MCF 10A (cell line): ENCODE measurements at regions not wholly inside any gene's neighbourhood (a gene's known extent, or its start where the extent isn't known, plus 50 kb on each side); places are given as distances from the start of the nearest gene placed in this dataset.

Experiments used
- BruUV-seq: library from RNA; stranded (reverse); fragments of 400-500 nt; replicated peaks from 2 replicates; lab custom pipeline; 2021; lab: Mats Ljungman, UMichigan
- CTCF ChIA-PET: fragments of 300-600 bp; sonication (Branson Sonifier 250); formaldehyde crosslinking; extraction: SDS; loops from one replicate; lab custom pipeline; 2021; ENCODE audit warnings: antibody characterized with exemption, inconsistent platforms; lab: Yijun Ruan, JAX
- POLR2A ChIA-PET: fragments of 300-600, 350-650 bp; sonication (Branson Sonifier 250); formaldehyde crosslinking; extraction: SDS; loops from one replicate; lab custom pipeline; 2020; ENCODE audit warnings: antibody characterized with exemption, inconsistent platforms; lab: Yijun Ruan, JAX
- DNase-seq: peaks from one replicate; pipeline ENCODE4 v3.0.0-alpha.2; 2018; ENCODE audit not compliant: unreplicated experiment
- H3K27ac Mint-ChIP-seq: one replicate; pipeline ENCODE4 v1.8.0; 2022; ENCODE audit warnings: mild to moderate bottlenecking, low read depth, mixed read lengths; ENCODE audit not compliant: unreplicated experiment
- H3K27me3 Mint-ChIP-seq: one replicate; pipeline ENCODE4 v1.8.0; 2022; ENCODE audit warnings: mixed read lengths; ENCODE audit not compliant: insufficient read depth, unreplicated experiment
- H3K36me3 Mint-ChIP-seq: one replicate; pipeline ENCODE4 v1.8.0; 2022; ENCODE audit warnings: mild to moderate bottlenecking, moderate library complexity, mixed read lengths; ENCODE audit not compliant: insufficient read depth, unreplicated experiment
- H3K4me1 Mint-ChIP-seq: one replicate; pipeline ENCODE4 v1.8.0; 2022; ENCODE audit warnings: mixed read lengths; ENCODE audit not compliant: insufficient read depth, unreplicated experiment
- H3K4me3 Mint-ChIP-seq: one replicate; pipeline ENCODE4 v1.8.0; 2022; ENCODE audit warnings: mild to moderate bottlenecking, moderate library complexity, mixed read lengths; ENCODE audit not compliant: unreplicated experiment
- H3K9me3 Mint-ChIP-seq: one replicate; pipeline ENCODE4 v1.8.0; 2022; ENCODE audit warnings: mixed read lengths; ENCODE audit not compliant: unreplicated experiment
- intact Hi-C: fragments of 100-400 bp; cut with micrococcal nuclease; formaldehyde crosslinking; loops from 2 replicates; pipeline ENCODE4 v1.14.1; 2022
- TF ChIP-seq, protein P1 (sequence below): fragments of 200-600 bp; IDR thresholded peaks from one replicate; pipeline ENCODE4 v1.8.0; 2022; ENCODE audit warnings: antibody characterized with exemption, mild to moderate bottlenecking; ENCODE audit not compliant: unreplicated experiment

DNA sequence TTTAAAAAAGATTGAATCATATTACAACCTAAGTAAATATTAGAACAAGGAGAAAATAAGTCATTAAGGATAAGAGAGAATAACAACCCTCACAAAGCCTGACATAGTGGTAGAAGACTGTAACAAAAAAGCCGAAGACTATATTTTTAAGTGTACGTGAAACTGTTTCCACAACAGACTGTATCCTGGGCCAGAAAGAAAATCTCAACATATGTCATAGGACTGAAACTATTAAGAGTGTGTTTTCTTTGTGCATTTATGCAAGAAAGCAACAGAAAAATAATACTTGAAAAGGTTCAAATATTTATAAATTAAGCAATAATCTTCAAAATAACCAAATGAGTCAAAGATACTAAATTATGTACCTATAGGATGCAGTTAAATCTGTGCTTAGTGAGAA is 309.8 kb downstream of the CASP12 start:
- no peaks in the 10 kb centered on the region for H3K36me3 Mint-ChIP-seq
- no peak for DNase-seq
- no peak overlapping the region for H3K4me3 Mint-ChIP-seq
- H3K27ac Mint-ChIP-seq, result no peak overlapping the region
- no peaks in the 10 kb centered on the region for H3K4me1 Mint-ChIP-seq
- ChIA-PET CTCF (no interaction called here), POLR2A (no interaction called here)
- H3K27me3 Mint-ChIP-seq, result no peaks in the 10 kb centered on the region
- H3K9me3 Mint-ChIP-seq, result no peaks in the 10 kb centered on the region
- TF ChIP-seq, protein P1, sequence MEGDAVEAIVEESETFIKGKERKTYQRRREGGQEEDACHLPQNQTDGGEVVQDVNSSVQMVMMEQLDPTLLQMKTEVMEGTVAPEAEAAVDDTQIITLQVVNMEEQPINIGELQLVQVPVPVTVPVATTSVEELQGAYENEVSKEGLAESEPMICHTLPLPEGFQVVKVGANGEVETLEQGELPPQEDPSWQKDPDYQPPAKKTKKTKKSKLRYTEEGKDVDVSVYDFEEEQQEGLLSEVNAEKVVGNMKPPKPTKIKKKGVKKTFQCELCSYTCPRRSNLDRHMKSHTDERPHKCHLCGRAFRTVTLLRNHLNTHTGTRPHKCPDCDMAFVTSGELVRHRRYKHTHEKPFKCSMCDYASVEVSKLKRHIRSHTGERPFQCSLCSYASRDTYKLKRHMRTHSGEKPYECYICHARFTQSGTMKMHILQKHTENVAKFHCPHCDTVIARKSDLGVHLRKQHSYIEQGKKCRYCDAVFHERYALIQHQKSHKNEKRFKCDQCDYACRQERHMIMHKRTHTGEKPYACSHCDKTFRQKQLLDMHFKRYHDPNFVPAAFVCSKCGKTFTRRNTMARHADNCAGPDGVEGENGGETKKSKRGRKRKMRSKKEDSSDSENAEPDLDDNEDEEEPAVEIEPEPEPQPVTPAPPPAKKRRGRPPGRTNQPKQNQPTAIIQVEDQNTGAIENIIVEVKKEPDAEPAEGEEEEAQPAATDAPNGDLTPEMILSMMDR, result no peak
- BruUV-seq, result no TSS peak
- intact Hi-C loops, result no loop called here

DNA sequence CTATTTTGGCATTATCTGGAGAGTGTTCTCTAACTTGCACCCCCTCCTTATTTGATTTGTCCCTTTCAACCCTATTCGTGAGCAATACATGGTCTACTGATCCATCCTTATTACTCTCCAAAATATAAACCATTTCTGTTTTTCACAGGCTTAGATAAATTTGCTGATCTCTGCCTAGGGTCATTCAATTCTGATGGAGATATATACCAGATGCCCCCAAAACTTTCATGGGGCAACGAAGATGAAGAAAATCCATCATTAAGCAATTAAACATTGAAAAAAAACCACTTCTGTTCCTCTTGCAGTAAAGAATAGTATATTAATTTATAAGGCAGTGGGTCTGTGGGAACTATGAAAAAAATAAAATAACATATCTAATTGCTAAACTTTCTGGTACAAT is 313.4 kb downstream of the CASP12 start:
- TF ChIP-seq, protein P1, result no peak
- Mint-ChIP-seq H3K9me3 (no peaks in the 10 kb centered on the region), H3K27me3 (no peaks in the 10 kb centered on the region), H3K4me3 (no peak overlapping the region), H3K4me1 (peaks cover 7% of the 10 kb centered on the region), H3K36me3 (no peaks in the 10 kb centered on the region), H3K27ac (no peak overlapping the region)
- POLR2A ChIA-PET, result no interaction called here
- no TSS peak for BruUV-seq
- intact Hi-C loops, result no loop called here
- CTCF ChIA-PET, result interaction anchor here (0.6 kb wide), 1 partner anchor 247 kb away, joined by 4 read pairs; no protein-coding TSS in a partner anchor
- DNase-seq, result no peak

DNA sequence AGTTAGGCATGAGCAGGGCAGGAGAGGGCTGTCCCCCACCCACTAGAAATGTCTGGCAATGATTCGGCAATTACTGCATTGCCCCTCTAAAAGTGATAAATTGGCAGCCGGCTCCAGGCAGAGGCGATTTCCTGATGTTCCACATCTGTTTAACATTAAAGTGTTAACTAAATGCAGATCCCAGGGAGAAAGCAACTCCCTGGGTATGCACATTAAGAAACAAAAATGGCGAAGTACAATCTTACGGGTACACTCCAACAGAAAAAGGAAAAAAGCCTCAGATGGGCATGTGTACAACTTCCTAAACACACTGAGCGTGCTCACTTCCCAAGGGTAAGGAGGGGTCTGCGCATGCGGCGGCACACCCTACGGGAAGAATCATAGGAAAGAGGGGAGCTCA is 314.4 kb downstream of the CASP12 start:
- Mint-ChIP-seq H3K4me3 (no peak overlapping the region), H3K9me3 (no peaks in the 10 kb centered on the region), H3K27me3 (no peaks in the 10 kb centered on the region), H3K36me3 (no peaks in the 10 kb centered on the region), H3K4me1 (peaks cover 7% of the 10 kb centered on the region), H3K27ac (no peak overlapping the region)
- DNase-seq, result no peak
- intact Hi-C loops, result no loop called here
- TF ChIP-seq, protein P1, result no peak
- CTCF ChIA-PET, result interaction anchor here (0.6 kb wide), 1 partner anchor 1156 kb away, joined by 3 read pairs; no protein-coding TSS in a partner anchor
- no TSS peak for BruUV-seq
- POLR2A ChIA-PET, result no interaction called here

DNA sequence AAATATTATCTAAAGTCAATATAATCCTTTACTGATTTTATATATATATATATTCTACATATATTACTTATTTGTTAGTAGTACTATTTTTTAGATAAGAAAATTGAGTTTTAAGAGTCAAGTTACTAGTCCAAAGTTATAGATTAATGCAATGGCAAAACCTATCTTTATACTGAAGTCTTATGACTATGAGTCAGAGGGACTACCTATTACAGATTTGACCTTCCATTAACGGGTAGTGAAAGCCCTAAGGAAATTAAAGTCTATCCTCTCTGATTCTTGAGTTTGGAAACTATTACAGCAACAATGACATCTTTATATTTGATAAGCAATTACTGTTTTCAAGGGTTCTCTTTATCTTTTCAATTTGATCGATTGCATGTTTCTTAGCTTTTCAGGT is 315.8 kb downstream of the CASP12 start:
- no peaks in the 10 kb centered on the region for H3K36me3 Mint-ChIP-seq
- H3K4me1 Mint-ChIP-seq, result peaks cover 7% of the 10 kb centered on the region
- ChIA-PET POLR2A (interaction anchor here (0.6 kb wide), 1 partner anchor 81 kb away, joined by 4 read pairs; no protein-coding TSS in a partner anchor), CTCF (no interaction called here)
- TF ChIP-seq, protein P1, result no peak
- H3K9me3 Mint-ChIP-seq, result no peaks in the 10 kb centered on the region
- DNase-seq, result no peak
- no TSS peak for BruUV-seq
- H3K4me3 Mint-ChIP-seq, result no peak overlapping the region
- intact Hi-C loops, result no loop called here
- H3K27ac Mint-ChIP-seq, result peak overlapping the region; percentile 44
- H3K27me3 Mint-ChIP-seq, result no peaks in the 10 kb centered on the region
